Kidney (tissue), 13 donors: ENCODE measurements at regions not wholly inside any gene's neighbourhood (a gene's known extent, or its start where the extent isn't known, plus 50 kb on each side); places are given as distances from the start of the nearest gene placed in this dataset.

Experiments
- DNase-seq, 5 donors: peaks; one replicate each; pipeline ENCODE4 v3.0.0-alpha.2; 2013 to 2020
- FAIRE-seq: peaks from 2 replicates; lab custom pipeline; 2012; peaks lifted over from hg19 to GRCh38; lab: Jason Lieb, UNC
- H3K27ac ChIP-seq, 2 donors: one replicate each; pipeline ENCODE4 v1.7.0; 2013; ENCODE audit warnings: low read depth in 2 of 2, low read length in 2 of 2, inconsistent platforms in 1 of 2
- H3K27me3 ChIP-seq: one replicate; pipeline ENCODE4 v1.7.1; 2013; ENCODE audit warnings: low read length, inconsistent platforms; ENCODE audit not compliant: control insufficient read depth, insufficient read depth
- H3K36me3 ChIP-seq, 3 donors: one replicate each; pipeline versions ENCODE4 v1.7.0 to v1.7.1; 2013; ENCODE audit warnings: low read length in 3 of 3, control low read depth in 1 of 3, inconsistent platforms in 1 of 3; ENCODE audit not compliant: insufficient read depth in 3 of 3, control insufficient read depth in 2 of 3
- H3K4me1 ChIP-seq, 3 donors: one replicate each; pipeline versions ENCODE4 v1.7.0 to v1.7.1; 2013; ENCODE audit warnings: low read length in 3 of 3, inconsistent platforms in 1 of 3, low read depth in 1 of 3; ENCODE audit not compliant: control insufficient read depth in 2 of 3, insufficient read depth in 2 of 3
- H3K4me3 ChIP-seq, 3 donors: one replicate each; pipeline versions ENCODE4 v1.7.0 to v1.8.1; 2013; ENCODE audit warnings: low read length in 3 of 3, control low read depth in 1 of 3, inconsistent platforms in 1 of 3
- H3K9ac ChIP-seq, 3 donors: one replicate each; pipeline versions ENCODE4 v1.7.0 to v1.7.1; 2013; ENCODE audit warnings: low read length in 3 of 3, control low read depth in 1 of 3, inconsistent platforms in 1 of 3
- H3K9me3 ChIP-seq, 3 donors: one replicate each; pipeline versions ENCODE4 v1.7.0 to v1.7.1; 2013; ENCODE audit warnings: low read length in 3 of 3, control low read depth in 1 of 3, inconsistent platforms in 1 of 3; ENCODE audit not compliant: control insufficient read depth in 2 of 3, insufficient read depth in 1 of 3
- intact Hi-C: fragments of 100-400 bp; cut with DNase I; formaldehyde crosslinking; loops from one replicate; pipeline ENCODE4 v1.11.1; 2022
- TF ChIP-seq, protein P1 (sequence below): IDR thresholded peaks from 3 replicates; pipeline ENCODE4 v1.5.1; 2012; ENCODE audit warnings: mild to moderate bottlenecking, moderate library complexity, borderline replicate concordance; ENCODE audit not compliant: insufficient read depth; ENCODE audit errors: extremely low read depth
- donor health status: control.
- donor health status: control.
- donor health status: control.
- donor health status: control.
- donor health status: control.
- donor health status: DM: yes; HTN: yes; CAD: no.
- donor health status: Normal renal cell carcinoma (clear cell type).

DNA sequence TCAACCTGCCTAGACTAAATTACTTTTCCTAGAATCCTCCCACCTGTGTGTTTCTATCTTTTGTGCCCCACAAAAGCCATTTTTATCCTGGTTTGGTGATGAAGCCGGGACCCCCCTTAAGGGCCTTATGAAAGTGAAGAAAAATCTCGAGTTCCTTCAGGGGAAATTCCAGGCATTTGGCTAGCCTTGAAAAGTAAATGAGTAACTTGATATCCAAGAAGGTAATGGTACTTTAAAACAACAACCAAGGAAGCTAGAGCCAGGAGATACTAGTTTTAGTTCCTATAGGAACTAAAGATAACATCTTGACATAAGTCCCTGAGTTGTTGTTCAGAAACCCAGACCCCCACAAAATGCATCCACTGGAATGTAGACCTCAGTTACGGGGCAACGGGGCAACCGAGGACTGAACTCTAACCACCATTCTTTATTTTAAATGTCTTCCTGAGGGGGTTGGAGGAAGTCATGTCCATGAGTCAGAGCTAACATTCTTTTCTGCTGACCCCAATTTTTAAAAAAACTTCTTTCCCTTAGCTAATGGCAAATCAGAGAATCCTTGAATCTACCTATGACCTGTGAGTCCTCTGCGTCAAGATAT, 73.9 kb downstream of the VCX3A start:
- peak in 2 of 5 donors; percentile 15 to 19 for DNase-seq
- intact Hi-C loops = no loop called here
- no peaks in the 10 kb centered on the region for H3K4me1 ChIP-seq
- no peak overlapping the region for H3K27ac ChIP-seq
- no peak for FAIRE-seq
- no peak overlapping the region for H3K9ac ChIP-seq
- no peaks in the 10 kb centered on the region for H3K9me3 ChIP-seq
- H3K4me3 ChIP-seq = no peak overlapping the region
- no peaks in the 10 kb centered on the region for H3K27me3 ChIP-seq
- H3K36me3 ChIP-seq = no peaks in the 10 kb centered on the region
- TF ChIP-seq, protein P1, sequence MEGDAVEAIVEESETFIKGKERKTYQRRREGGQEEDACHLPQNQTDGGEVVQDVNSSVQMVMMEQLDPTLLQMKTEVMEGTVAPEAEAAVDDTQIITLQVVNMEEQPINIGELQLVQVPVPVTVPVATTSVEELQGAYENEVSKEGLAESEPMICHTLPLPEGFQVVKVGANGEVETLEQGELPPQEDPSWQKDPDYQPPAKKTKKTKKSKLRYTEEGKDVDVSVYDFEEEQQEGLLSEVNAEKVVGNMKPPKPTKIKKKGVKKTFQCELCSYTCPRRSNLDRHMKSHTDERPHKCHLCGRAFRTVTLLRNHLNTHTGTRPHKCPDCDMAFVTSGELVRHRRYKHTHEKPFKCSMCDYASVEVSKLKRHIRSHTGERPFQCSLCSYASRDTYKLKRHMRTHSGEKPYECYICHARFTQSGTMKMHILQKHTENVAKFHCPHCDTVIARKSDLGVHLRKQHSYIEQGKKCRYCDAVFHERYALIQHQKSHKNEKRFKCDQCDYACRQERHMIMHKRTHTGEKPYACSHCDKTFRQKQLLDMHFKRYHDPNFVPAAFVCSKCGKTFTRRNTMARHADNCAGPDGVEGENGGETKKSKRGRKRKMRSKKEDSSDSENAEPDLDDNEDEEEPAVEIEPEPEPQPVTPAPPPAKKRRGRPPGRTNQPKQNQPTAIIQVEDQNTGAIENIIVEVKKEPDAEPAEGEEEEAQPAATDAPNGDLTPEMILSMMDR = no peak

DNA sequence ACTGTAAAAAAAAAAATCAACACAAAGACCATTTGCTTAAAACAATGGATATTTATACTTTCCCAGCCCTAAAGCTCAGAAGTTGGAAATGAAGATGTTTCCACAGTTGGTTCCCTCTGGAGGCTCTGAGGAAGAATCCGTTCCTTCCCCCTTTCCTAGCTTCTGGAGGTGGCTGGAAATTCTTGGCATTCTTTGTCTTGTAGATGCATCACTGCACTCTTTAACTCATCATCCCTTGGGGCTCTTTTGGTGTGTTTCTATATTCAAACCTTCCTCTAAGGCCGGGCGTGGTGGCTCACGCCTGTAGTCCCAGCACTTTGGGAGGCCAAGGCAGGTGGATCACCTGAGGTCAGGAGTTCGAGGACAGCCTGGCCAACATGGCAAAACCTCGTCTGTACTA, 78.7 kb downstream of the VCX3A start:
- no peak overlapping the region for H3K4me3 ChIP-seq
- H3K9me3 ChIP-seq = no peaks in the 10 kb centered on the region
- no peaks in the 10 kb centered on the region for H3K36me3 ChIP-seq
- no peaks in the 10 kb centered on the region for H3K27me3 ChIP-seq
- no peak overlapping the region for H3K9ac ChIP-seq
- H3K4me1 ChIP-seq = no peaks in the 10 kb centered on the region
- TF ChIP-seq, protein P1 = no peak
- no peak overlapping the region for H3K27ac ChIP-seq
- DNase-seq = no peak
- intact Hi-C loops = no loop called here
- FAIRE-seq = no peak

DNA sequence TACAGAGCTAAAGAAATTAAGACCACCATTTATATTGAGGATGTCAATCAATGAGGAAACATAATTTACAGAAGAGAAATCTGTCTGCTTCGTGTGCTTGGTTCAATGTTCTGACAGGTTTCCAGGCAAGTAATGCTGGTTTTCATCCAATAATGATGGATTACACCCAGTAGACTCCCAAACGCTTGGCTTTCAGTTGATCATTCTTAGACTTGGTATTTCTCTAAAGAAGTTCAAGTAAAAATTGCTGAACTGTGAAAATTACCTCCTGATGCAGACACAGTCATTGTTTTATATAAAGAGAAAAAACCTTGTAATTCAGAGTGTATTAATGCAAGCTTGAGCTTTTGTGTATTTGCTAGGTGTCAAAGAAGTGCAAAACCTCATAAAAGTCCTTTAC, 85.0 kb downstream of the VCX3A start:
- Histone ChIP-seq H3K36me3 (no peaks in the 10 kb centered on the region), H3K9ac (no peak overlapping the region), H3K4me3 (no peak overlapping the region), H3K27me3 (no peaks in the 10 kb centered on the region), H3K27ac (no peak overlapping the region), H3K9me3 (no peaks in the 10 kb centered on the region), H3K4me1 (no peaks in the 10 kb centered on the region)
- no peak for DNase-seq
- FAIRE-seq = no peak
- intact Hi-C loops = no loop called here
- TF ChIP-seq, protein P1 = no peak

DNA sequence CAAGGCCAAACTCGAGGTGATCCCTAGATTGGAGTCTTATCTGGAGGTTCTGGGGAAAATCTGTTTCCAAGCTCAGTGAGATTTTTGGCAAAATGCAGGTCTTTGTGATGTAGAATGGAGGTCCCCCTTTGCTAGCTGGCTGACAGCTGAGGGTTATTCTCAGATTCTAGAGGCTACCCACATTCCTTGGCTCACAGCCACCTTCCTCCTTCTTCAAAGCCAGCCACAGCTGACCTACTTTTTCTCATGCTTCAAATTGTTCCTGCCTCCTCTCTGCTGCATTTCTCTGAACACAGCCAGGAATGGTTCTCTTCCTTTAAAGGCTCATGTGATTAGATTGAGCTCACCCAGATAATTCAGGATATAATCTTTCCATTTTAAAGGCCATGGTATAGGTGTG, 86.9 kb downstream of the VCX3A start:
- H3K4me3 ChIP-seq = no peak overlapping the region
- no peak overlapping the region for H3K9ac ChIP-seq
- TF ChIP-seq, protein P1 = no peak
- intact Hi-C loops = no loop called here
- H3K9me3 ChIP-seq = no peaks in the 10 kb centered on the region
- no peak overlapping the region for H3K27ac ChIP-seq
- H3K27me3 ChIP-seq = no peaks in the 10 kb centered on the region
- H3K4me1 ChIP-seq = no peaks in the 10 kb centered on the region
- DNase-seq = no peak
- H3K36me3 ChIP-seq = no peaks in the 10 kb centered on the region
- no peak for FAIRE-seq
